GM19238 (cell line): ENCODE measurements at regions not wholly inside any gene's neighbourhood (a gene's known extent, or its start where the extent isn't known, plus 50 kb on each side); places are given as distances from the start of the nearest gene placed in this dataset.

Experiments
- DNase-seq: peaks from one replicate; pipeline ENCODE4 v3.0.0; 2011; ENCODE audit warnings: low spot score; ENCODE audit not compliant: insufficient read length

DNA sequence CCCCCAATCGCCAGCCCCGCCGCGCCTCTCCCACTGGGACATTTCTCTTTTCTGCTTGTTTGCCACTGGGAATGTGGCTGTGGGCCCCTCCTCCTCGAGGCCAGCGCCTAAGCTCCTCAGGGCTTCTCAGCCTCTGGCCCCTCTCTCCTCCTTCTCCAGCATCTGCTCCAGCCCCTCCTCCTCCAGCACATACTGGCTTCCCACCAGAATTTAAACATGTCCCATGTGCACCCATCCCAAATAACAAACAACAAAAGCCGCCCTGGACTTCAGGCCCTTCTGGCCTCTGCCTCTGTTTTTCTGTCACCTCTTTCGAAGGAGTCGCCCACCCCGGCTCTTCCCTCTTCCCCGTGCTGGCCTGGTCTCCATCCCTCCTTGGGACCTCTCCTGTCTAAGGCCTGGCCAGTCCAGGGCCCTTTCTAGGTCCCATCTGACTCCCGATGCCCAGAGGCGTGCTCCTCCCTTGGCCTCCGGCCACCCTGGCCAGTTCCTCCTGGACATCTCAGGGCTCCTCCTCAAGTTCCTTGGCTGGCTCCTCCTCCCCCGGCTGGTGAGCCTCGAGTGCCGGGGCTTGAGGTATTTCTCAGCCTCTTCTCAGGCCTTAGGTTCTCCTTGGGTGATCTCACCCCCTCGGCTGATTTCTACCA is 94.6 kb upstream of the SLC6A6 start:
- no peak for DNase-seq

DNA sequence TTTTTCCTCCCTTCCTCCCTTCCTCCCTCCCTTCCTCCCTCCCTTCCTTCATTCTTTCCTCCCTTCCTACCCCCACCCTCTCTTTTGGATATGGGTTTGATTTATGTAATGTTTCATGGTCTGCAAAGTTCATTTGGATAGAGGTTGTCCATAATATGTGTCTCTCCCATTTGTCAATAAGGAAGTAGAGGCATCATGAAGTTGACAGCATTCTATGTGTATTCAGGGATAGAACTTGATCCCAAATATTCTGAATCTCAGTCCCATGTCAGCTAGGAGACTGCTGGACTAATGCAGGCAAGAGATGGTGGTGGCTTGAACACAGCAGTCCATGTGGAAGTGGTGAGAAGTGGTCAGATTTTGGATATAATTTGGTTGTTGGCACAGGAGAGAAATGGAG is 90.7 kb upstream of the SLC6A6 start:
- DNase-seq = no peak

DNA sequence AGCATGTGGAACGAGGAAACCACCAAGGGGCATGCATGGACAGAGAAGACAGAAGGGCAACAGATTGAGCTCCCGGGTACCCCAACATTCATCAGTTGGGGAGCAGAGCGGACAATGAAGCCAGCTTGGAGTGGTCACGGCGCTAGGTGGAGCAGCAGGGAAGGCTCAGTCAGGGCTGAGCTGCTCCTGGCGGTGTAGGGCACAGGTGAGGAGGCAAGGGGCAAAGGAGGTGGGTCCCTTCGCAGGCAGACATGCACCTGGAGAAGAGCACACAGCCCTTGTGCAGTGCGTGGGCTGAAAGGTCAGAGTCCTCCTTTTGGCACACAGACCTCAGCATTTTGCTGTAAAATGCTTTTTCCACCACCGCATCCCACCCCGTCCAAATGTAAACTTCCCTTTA is 90.0 kb upstream of the SLC6A6 start:
- DNase-seq = no peak

DNA sequence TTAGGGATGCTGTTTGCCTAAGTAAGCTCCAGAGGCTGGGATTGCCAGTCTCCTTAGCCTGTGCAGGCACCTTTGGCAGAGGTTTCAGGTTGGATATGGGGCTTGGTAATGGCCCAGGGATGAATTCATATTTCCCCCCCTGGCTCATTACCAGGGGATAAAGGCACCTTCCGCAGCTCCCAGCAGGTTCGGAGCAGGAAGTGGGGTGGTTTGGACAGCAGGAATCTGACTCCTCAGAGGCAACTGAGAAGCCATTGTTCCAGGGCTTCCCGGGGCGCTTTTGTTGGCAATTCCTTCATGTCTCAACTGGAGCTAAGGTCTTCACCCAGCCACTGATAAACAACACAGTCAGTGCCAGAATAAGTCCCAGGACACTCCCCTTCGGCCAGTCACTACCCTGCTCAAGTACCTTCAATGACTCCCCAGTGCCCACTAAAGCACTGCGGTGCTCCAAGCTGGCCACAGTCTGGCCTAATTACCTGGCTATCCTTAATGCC is 85.3 kb upstream of the SLC6A6 start:
- DNase-seq = no peak

DNA sequence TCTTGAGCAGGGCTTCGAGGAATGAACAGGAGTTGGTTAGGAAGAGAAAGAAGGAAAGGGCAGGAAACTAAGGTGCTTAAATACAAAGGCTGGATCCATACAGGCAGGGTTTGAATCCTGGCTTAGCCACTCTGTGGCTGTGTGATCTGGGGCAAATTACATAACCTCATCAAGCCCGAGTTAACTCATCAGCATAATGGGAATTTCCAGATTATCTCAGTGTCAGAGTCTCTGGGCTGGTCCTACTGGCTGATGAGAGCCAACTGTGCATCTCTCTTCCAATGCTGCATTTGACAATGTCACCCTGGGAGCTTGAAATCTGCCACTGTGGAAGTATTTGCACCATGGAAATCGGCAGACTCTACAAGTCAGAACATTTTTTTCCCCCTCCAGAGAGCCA is 83.8 kb upstream of the SLC6A6 start:
- DNase-seq = no peak

DNA sequence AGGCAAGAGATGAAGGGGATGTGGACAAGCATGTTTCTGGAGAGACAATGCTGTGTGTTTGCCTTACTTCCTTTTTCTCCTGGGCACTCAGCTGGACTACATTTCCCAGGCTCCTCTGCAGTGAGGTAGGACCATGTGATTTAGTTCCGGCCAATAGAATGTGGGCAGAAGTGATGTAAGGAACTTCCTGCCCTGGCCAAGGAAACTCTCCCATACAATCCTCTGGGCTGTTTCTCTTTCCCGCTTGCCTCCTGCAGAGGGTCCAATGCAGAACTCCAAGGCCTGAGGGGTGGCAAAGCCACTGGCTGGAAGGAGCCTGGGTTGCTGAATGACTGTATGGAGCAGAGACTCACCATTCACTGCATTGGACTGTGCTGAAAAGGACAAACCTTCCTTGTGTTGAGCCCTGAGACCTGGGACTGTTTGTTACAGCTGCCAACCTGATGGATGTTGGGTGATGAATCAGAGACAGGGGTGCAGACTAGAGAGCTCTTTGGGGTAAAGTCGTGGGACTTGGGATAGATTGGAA is 82.7 kb upstream of the SLC6A6 start:
- DNase-seq = peak; percentile 68

DNA sequence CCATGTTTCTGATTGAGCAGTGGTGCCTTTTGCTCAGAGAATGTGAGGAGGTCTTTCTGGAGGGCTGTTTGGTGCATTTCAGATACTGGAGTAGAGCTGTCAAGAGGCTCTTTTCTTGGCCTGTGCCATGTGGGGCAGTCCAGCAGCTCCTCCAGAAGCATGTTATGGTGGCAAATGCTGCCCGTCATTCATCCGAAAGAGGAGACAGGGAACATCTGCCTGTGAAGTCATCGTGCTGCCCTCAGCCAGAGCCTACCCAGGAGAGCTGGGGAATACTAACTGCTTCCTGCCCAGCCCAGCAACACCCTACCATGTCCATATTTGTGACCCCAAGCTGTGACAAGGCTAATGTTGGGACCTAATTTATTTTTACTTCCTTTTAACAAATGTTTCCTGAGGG is 82.2 kb upstream of the SLC6A6 start:
- no peak for DNase-seq

DNA sequence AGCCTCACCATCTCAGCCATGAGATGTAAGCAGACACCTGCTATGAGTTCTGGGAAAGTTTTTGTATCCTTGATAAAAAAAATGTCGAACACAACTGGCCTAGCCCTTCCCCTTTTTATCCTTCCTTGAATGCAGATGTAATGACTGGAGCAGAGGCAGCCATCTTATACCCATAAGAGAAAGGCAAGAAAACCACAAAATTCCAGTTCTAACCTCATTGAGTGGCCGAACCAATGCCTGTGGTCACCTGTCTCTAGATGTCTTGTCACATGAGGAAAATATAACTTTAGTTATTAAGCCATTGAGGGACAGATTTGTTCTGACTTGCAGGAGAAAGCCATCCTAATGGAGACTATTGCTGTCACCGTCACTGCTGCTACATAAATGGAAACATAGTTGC is 80.4 kb upstream of the SLC6A6 start:
- no peak for DNase-seq

DNA sequence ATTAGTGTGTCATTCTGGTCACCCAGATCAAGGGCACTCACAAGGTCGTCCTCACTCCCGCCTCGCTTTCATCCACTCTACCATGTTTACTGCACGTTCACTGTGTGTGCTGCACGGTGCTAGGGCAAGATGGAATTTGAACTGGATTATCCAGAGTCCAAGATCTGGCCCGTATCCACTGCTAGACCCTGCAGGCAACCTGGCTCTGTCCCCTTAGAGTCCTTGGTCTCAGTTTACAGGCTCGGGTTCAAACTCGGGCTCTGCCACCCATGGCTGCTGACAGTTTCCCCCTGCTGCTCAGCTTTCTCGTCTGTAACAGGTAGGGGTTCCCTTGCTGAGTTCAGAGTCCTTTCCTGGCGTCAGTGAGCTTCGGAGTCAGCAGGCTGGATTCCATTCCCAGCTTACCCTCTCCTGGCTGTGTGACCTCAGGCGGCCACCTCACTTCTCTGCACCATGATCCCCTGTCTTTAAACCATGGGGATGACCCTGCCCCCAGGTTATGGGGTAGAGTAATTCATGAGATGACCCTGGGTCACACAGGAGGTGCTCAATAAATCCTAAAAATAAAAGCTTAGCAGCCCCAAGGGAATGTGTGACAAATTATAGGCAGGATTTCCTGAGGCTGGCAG is 79.6 kb upstream of the SLC6A6 start:
- no peak for DNase-seq

DNA sequence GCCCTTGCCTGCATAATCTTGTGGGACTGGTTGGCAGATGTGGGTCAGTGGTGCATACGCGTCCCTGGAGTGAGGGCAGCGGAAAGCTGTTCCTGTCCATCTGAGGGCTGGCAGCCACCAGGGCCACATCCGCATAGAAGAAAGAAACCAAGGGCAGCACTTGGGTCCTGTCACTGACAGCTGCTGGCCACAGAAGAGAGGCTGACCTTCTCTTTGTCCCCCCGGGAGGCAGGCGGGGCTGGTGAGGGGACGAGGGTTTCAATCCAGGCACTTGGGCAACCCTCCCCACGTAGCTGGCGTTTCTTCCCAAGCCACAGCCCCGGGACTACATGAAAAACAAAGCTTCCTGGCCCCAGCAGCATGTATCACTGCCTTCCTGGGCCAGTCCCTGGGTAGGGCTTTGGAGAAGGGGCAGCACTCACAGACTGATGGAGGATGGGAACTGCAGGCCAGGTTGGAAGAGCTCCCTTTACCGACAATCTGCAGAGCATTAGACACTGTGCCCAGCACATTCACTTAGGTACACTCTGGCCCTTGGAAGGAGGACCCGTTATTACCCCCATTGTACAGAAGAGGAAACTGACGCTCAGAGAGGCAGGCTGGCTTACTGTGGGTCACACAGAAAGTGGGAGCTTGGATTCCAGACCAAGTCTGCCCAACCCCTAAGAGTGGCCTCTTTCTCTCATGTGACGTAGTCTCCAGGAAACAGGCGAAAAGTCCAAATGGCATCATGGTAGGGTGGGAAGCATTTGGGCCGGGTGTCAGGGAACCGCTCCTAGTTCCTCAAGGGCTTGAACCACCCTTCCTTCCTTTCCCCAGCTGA is 78.8 kb upstream of the SLC6A6 start:
- DNase-seq = no peak

DNA sequence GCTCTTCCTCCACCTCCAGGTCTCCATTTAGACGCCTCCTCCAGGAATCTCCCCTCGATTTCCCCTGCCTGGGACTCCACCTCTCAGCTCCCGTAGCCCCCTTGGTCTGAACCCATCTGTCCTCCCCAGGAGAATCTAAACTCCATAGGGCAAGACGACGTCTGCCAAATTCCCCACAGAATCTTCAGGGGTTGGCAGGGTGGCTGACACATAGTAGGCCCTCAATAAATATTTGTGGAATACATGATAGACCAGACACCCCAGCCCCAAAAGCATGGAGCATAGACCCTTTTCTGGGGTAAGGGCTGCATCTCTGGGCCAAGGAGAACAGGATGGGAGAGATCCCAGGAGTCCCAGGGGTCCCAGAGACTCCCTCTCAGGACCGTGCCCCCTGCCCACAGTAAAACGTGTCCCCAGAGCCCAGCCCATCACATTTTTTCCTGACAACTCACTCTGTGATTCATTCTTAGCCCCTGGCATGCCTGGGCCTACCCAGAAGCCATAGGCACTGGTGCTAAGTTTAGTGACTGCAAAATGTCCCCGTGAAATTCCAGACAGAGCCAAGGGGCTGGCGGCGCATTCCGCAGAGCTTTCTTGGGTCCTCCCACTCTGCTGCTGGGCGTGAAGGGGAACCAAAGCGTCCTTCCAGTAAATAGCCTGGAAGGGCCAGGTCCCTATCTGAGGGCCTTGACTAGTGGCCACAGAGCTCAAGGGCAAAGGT is 78.0 kb upstream of the SLC6A6 start:
- no peak for DNase-seq

DNA sequence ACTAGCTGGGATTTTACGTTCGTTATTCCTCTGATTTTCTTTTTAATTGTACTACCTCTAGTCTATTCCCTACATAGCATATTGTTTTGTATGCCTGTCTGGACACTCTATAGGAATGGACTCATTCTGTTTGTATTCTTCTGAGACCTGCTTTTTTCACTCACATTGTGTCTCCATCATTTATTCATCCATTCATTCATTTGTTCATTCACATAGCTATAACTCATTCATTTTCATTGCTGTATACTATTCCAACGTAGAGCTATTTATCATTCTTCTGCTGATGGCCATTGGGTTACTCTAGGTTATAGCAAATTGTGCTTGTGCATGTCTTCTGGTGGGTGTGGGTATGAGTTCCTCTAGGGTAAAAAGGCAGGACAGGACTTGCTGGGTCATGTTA is 74.0 kb upstream of the SLC6A6 start:
- DNase-seq = no peak

DNA sequence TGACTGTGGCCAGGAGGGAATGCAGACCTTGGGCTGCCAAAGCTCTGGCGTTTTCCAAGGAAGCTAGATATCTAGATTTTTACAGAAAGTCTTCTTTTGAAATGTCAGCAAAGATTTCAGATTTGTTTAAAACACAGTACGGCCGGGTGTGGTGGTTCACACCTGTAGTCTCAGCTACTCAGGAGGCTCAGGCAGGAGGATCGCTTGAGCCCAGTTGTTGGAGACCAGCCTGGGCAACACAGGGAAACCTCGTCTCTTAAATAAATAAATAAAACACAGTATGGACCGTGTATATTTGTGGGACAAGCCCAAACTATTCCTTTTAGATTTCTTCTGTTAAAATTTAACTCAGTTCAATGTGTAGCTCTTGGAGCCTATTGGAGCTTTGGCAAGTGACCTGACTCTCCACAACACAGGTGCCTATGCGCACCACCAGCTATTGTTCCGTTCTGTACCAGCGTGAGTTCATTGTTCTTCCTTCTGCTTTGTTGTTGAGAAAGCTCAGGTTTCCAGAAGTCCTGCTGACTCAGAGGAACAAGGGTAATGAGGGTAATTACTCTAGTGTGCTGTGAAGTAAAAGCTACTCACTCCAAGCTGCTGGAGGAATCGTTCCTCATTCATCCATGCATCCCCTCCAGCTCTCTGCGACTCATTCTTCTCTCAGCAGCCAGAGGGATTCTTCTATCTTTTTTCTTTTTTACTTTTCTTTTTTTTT is 73.1 kb upstream of the SLC6A6 start:
- no peak for DNase-seq

DNA sequence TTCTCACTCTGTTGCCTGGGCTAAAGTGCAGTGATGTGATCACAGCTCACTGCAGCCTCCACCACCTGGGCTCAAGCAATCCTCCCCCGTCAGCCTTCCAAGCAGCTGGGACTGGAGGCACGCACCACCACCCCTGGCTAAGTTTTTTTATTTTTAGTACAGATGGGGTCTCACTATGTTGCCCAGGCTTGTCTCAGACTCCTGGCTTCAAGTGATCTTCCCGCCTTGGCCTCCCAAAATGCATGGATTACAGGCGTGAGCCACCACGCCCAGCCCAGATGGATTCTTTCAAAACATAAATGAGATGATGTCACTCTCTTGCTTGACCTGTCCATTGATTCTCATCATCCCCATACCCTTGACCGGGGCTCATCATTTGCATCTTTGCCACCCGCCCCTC is 72.6 kb upstream of the SLC6A6 start:
- DNase-seq = no peak

DNA sequence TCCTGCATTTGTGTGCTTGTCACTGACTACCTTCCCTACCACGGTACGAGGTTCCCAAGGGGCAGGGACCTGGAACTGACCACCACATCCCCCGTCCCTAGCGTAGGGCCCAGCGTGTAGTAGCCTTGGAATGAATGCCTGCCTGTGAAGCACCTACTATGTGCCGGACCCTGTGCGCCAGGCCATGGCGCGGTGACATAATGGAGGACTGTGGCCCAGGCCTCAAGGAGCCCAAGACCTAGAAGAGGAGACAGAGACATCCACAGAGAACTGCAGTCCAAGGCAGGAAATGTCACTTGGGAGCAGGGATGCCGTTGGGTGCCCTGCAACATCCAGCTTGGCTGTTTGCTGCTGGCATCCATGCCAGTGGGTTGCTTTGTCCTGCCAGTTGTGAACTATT is 71.9 kb upstream of the SLC6A6 start:
- no peak for DNase-seq

DNA sequence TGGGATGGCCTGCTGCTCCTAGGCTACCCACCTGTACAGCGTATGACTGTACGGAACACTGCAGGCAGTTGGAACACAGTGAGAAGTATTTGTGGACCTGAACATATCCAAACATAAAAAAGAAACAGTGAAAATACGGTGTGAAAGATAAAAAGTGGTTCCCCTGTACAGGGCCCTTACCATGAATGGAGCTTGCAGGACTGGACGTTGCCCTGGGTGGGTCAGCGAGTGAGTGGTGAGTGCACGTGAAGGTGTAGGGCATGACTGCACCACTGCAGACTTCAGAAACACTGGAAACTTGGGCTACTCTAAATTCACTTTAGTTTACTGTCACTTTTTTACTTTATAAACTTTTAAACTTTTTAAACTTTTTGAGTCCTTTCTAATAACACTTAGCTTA is 71.2 kb upstream of the SLC6A6 start:
- no peak for DNase-seq

DNA sequence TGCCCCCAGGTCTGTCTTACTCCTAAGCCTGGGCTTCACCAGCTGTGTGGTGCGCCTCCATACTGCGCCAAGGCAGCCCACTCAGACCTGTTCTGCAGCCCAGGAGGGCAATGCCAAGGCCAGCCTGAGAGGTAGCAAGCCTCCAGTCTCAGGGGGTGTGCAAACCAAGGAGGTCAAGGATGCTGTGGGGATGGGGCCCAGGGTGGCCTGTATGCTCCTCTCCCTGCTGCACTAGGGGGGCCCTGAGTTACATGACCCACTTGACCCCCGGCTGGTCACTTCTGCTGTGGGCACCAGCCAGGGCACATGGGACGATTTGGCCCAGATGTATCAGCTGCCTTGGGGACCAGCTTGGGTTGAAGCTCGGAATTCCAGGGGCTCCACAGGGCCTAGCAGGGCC is 70.0 kb upstream of the SLC6A6 start:
- DNase-seq = no peak

DNA sequence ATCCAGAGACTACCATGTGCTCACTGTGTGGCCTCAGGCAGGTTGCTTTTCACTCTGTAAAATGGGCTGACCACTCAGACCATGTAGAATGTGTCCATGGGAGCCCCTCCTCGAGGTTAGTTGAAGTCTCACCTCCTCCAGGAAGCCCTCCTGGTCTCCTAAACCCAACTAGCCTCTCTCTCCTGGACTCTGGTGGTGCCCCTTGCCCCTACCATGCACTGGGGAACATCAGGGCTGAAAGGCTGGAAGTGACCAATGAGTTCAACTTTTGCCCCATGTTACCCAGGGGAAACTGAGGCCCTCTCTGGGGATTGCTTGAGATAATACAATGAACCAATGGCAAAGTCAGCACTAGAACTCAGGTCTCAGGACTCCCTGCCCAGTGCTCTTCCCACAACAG is 69.2 kb upstream of the SLC6A6 start:
- DNase-seq = no peak

DNA sequence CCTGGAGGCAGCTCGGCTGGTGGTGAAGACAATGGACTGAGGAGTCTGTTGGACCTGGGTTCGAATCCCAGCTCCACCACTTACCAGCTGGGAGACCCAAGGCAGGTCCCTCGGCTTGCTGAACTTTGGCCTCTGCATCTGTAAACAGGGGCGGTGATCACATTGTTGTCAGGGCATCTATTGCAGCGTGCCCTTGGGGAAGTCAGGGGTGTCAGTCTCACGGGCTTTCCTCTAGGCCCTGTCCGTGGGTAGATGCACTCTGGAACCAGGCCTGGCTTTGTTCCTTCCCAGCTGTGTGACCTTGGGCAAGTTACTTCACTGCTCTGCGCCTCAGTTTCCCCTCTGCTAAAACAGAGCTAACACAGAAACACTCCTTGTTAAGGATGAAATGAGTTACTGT is 68.8 kb upstream of the SLC6A6 start:
- DNase-seq = no peak

DNA sequence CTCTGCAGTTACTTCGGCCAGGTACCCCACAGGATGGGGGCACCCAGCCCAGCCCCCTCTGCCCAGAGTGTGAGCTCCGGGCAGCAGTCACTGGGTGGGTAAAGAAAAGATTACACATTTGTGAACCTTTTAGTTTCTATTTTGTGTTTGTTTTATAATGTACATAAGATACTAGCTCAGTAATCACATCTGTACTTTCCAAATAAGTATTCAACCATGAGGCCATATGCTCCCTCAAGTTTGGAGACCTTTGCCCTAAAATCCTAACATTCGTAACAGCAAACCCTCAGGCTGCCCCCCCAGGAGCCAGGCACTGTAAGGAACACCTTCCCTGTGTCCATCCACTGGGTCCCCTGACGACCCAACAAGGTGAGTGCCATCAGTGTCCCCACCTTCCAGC is 68.3 kb upstream of the SLC6A6 start:
- DNase-seq = no peak

DNA sequence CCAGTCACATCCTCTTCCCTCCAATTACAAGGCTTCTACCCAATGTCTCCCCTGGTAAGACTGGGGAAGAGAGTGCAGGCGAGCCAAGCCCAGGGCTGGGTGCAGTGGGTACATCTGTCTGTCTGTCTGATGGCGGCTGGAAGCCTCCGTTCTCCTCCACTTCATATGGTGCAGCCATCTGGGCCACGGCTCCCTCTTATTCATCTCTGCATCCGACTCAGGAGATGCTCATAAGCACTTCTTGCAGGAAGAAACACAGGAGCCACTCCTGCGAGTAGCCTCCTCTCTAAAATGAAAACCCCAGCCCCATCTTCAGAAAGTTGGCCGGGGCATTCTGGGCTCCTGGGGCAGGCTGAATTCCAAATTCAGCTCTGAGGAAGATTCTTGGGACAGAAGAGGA is 67.5 kb upstream of the SLC6A6 start:
- DNase-seq = no peak
